Fibroblast of villous mesenchyme (primary cell): ENCODE measurements at regions not wholly inside any gene's neighbourhood (a gene's known extent, or its start where the extent isn't known, plus 50 kb on each side); places are given as distances from the start of the nearest gene placed in this dataset.

Source experiments
- DNase-seq: peaks from one replicate; pipeline ENCODE4 v3.0.0-alpha.2; 2010; ENCODE audit warnings: low read depth
- H3K4me3 ChIP-seq: 2 replicates; pipeline ENCODE4 v1.5.1; 2011; ENCODE audit warnings: low read depth, mild to moderate bottlenecking, low read length
- TF ChIP-seq, protein P1 (sequence below): IDR thresholded peaks from 2 replicates; pipeline ENCODE4 v1.5.1; 2012; ENCODE audit warnings: low read depth, mild to moderate bottlenecking, low read length; ENCODE audit not compliant: insufficient read depth

DNA sequence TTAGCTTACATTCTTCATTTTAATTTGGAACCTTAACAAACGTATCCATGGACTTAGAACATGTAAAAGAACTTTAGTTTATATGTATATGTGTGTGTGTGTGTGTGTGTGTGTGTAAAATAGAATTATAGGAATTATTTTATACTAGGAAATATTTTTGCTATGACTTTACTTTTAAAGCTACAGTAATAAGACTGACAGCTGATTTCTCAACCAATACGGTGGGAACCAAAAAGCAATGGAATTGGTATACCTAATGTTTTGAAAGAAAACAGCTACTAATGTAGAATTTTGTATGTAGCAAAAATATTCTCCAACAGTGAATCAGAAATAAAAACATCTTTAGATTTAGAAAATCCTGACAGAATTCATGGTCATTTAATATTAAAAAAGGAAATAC, 146.5 kb upstream of the ARL4C start:
- H3K4me3 ChIP-seq = no peak overlapping the region
- TF ChIP-seq, protein P1, sequence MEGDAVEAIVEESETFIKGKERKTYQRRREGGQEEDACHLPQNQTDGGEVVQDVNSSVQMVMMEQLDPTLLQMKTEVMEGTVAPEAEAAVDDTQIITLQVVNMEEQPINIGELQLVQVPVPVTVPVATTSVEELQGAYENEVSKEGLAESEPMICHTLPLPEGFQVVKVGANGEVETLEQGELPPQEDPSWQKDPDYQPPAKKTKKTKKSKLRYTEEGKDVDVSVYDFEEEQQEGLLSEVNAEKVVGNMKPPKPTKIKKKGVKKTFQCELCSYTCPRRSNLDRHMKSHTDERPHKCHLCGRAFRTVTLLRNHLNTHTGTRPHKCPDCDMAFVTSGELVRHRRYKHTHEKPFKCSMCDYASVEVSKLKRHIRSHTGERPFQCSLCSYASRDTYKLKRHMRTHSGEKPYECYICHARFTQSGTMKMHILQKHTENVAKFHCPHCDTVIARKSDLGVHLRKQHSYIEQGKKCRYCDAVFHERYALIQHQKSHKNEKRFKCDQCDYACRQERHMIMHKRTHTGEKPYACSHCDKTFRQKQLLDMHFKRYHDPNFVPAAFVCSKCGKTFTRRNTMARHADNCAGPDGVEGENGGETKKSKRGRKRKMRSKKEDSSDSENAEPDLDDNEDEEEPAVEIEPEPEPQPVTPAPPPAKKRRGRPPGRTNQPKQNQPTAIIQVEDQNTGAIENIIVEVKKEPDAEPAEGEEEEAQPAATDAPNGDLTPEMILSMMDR = no peak
- DNase-seq = peak; percentile 17

DNA sequence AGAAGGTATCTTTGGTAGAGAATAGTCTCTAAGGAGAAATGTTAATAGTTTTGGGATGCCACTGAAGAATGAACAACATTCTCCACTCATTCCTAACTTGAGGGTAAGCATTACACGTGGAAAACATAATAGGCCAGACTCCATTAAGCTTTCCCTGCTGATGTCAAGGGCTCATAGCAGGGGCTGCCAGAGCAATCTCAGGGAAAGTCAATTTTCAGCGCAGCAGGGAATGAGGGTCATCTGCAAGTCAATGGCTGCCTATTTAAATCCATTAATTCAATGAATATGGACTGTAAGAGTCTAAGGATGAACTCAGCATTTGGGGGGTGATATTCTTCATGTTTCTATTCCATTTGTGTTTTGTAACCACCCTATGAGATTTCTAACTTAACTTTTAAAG, 144.2 kb upstream of the ARL4C start:
- no peak for DNase-seq
- no peak overlapping the region for H3K4me3 ChIP-seq
- TF ChIP-seq, protein P1 = no peak

DNA sequence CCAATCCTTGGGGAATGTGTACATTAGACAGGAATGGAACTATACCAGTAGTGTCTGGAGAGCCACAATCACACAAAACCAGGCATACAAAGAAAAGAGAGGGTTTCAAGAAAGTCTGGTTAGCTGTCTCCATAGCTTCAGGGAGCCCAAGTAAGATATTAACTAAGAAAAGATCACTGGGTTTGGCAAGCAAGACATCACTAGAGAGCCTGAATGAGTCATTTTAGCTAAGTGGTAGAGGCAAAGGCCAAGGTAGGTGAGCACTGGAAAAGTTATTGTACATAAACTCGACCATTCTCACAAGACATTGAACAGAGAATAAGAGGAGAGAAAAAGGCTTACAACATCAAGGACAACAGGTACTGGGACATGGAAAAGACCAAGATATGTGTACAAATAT, 143.8 kb upstream of the ARL4C start:
- TF ChIP-seq, protein P1 = no peak
- H3K4me3 ChIP-seq = no peak overlapping the region
- DNase-seq = no peak

DNA sequence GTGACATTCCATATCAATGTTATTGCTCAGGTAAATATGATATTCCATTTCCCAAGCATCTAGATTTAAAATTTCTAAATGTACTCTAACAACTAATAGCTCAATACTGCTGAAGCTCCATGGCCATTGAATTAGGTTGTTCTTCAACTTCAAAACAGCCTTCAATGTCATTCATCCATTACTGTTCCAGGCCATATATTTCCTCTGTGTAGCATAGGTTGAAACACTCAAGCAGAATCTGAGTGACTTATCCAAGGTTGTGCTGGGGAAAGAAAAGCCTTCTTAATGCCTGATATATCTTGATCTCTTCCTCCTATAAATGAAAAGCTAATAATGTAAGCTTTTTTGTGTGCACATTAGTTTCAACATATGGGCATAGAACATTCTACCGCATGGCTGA, 142.1 kb upstream of the ARL4C start:
- no peak overlapping the region for H3K4me3 ChIP-seq
- no peak for DNase-seq
- TF ChIP-seq, protein P1 = no peak

DNA sequence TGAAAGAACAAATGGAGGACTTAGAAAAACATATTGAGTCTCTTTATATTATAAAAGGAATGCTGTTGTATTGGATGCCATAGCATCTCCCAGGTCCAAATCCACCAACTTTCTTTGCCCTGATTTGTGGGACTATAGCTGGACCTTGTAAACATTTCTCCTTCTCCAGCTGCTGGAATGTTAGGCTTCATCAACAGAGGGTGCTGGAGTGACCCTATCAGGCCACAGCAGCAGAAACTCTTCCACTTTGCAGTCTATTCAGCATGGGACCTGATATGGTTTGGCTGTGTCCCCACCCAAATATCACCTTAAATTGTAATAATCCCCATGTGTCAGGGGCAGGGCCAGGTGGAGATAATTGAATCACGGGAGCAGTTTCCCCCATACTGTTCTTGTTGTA, 138.4 kb upstream of the ARL4C start:
- TF ChIP-seq, protein P1 = peak; percentile 43
- DNase-seq = peak; percentile 52
- no peak overlapping the region for H3K4me3 ChIP-seq

DNA sequence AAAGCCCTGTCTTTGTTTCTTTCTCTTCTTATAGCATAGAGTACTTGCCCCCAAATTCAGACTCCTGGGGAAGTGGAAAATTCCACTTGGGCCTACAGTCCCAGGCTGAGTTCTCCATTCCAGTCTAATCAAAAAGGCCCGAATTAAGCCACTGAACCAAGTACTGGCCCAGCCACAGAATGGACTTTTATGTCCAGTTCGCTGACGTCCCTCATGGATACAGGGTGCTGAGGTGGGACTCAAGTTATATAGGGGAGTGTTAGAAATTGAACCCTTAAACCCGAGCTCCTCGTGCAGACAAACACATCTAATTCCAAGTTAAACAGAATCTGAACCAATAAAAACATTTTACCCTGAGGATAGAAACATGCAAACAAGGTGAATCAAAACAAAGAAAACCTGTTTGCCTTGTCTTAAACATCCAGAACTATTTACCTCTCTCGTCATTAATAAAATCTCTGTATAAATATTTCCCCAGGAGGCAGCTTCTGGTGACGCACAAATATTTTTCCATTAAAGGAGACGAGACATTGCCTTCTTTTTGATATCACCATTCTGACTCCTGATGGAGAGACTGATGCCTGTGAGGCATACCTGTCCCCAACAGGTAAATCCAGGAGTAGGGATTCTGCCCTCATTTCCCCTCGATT, 136.8 kb upstream of the ARL4C start:
- H3K4me3 ChIP-seq = no peak overlapping the region
- DNase-seq = no peak
- TF ChIP-seq, protein P1 = no peak
